Limb (tissue), 2 donors: ENCODE measurements at regions not wholly inside any gene's neighbourhood (a gene's known extent, or its start where the extent isn't known, plus 50 kb on each side); places are given as distances from the start of the nearest gene placed in this dataset.

Experiments used
- DNase-seq, 2 donors: peaks; one replicate each; pipeline ENCODE4 v3.0.0-alpha.2; 2016; ENCODE audit errors: extremely low spot score in 2 of 2

DNA sequence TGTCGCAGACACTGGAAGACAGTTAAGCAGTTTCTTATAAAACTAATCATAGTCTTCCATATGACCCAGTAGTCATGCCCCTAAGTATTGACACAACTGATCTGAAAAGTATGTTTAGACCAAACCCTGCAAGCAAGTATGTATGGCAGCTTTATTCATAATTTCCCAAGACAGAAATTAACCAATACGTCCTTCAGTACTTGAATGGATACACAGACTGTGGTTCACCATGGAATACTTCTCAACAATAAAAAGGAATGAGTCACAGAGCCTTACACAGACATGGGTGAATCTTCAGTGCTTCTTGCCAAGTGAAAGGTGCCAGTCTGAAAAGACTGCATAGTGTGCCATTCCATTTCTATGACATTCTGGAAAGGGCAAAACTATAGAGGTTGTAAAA lies 50.2 kb upstream of the AKR1E2 start:
- DNase-seq = no peak

DNA sequence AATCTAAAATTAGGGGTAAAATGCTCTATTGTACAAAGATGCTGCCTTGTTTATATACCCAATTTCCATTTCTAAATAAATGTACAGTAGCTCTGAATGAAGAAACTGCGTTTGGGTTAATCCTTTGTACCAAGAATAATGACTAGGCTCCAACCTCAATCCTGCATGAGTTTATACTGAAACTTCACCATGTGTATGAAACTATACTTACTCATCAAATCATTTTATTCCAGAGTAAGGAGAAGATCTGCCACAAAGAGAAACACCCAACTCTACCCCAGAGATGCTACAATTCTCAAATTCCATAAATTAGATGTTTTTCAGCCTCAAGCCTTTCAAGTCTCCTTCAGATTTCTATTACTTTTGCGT lies 53.8 kb upstream of the AKR1E2 start:
- DNase-seq = no peak

DNA sequence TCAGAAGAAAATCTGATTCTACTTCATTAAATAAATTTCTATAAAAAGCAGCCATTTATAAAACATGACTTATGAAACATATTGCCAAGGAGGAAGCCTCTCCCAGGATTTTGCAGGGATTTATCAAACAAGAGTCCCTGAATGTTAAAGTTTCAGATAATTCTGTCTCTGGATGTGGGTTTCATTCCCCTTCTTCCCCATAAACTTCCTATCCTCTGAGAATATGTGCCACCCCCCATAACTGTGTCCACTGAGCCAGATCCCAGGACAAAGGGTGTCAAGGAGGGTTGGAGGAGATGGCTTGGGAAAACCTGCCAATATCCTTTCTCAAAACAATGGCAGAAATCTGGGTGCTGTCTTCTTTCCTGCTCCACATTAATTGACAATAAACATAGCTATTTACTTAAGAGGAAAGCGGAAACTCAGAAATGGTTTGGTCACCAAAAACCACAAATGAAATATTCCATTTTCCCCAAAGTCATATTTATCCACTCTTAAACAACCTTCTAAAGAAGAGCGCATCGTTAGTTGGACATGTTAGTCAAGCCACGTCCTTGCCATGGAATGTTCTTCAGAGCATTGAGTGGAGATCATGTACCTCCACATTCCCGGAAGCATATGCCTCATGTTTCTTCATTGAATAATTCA lies 54.3 kb upstream of the AKR1E2 start:
- no peak for DNase-seq

DNA sequence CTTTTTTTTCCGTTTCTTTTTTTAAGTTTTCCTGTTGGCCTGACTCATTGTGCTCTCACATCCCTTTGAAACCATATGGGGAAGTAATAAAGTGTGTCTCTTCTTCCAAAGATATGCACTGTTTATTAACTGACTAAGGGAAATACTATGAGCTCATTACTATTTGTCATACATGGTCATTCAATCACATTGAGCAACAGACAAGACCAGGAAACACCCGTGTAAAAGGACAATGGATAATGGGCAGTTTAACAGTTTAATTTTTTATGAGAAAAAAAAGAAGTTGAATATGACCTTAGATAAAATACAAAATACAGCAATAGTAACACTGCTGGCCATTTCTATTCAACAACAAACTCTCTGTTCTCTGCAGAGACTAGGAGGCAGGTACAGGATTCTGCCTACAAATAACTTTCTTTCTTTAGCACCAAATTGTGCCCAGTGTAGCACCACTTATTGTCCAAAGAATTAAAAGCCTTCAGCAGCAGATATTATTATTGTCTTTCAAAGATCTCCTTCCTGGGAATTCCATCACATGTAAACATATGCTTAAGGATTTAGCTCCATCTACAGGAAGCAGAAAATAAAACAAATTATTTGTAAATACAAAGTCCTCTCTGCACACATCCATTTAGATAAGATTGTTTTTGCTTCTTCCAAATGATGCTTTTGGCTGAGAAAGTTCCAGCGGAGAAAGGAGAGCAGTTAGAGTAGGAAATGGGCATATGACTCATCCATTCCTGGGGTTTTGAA lies 55.0 kb upstream of the AKR1E2 start:
- peak in 1 of 2 donors; percentile 82 for DNase-seq

DNA sequence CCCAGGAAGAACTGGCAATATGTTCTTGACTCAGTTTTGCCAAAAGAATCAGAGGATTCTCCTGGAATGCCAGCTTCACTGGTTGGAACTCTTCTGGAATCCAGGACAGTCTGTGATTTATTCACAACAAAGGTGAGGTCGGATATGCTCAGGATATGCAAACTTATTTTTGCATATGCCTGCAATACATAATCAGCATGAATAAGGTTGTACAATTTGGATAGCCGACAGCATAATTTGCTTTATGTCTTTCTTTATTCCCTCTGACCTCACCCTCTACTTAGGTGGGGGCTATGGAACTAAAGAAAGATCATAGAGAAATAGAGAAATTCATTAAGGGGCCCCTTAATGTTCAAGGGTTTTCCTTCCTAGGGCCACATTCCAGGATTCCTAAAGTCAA lies 57.6 kb upstream of the AKR1E2 start:
- DNase-seq = no peak

DNA sequence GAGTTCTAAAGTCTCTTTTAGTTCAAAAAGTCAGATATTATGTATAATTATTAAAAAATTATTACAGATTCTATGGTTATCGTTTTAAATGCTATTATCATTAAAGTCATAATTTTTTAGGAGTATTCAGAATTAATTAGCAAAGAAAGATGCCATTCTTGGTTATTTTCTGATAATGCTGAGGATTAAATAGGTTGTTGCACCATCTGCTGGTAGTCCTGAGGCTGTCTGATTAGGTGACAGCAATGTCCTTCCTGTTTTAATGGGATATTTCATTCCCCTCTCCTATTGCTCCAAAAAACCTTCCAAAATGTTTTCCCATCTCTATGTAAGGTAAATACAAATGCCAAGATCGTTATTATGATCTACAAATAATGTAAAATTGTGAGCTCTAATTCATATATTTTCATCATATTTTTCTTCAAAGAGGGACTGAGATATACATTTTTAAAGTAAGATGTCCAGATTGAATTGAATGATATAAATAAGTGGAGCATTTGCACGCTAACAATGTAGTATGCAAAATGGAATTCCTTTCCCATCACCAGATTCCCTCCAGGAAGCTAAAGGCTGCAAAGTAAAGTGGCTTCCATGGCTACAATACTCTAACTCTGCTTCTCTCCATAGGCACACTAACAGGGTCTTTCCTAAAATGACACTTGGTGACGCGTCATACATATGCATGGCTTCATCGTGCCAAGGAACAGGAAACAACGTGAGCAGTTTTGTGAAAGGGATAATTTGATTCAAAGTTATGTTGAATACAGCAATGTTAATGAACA lies 58.8 kb upstream of the AKR1E2 start:
- peak in 1 of 2 donors; percentile 54 for DNase-seq

DNA sequence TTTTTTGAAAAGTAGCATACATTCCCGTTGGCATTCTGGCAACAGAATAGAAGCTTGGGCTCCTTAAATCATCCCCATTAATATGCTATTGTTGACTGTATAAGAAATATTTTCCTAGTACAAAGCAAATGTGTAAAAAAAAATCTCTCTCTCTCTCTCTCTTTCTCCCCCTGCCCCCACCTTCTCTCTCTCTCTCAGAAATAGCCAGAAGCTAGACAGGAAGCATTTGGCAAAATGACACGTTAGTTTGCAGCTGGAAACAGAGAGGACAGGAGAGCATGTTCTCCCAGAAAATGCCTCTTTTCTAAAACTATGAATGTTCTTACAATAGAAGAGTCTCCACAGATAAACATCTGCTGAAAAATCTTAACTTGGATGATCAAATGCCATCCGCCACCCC lies 59.6 kb upstream of the AKR1E2 start:
- DNase-seq = no peak

DNA sequence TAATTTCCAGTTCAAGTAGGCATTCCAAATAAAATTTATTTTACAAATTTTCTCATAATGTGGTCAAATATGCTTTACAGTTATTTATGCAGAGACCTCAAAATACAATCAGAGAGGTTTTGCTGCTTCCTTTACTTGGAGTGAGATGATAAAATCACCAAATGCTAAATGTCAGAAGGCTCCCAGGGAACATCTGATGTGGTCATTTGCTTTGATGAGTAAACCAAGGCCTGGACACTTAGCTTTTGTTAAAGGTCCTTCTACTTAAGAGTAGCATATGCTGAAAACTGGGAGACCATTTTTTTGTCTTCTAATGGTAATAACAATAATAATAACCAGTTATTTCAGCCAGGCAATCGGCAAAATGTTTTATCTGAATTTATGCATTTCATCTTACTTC lies 60.6 kb upstream of the AKR1E2 start:
- no peak for DNase-seq

DNA sequence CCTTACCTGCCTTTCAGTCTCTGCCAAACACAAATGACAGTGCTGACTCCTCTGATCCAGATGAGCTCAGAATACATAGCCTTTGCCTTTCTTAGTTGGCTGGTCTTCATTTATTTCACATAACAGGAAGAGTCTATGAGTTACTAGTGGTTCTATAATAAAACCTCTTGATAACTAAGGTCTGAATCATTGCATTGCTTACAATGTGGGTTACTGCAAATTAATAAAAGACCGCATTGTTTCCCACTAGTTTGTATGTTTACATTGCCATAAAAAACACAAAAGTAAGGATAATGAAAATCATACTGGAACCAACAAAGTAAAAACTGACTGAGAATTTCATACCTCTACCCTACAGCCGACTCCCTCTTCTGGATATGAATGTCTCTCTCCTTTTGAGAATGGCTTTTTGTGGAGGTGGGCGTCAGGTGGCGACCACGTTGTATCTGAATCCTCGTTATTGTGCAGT lies 62.0 kb upstream of the AKR1E2 start:
- DNase-seq = no peak

DNA sequence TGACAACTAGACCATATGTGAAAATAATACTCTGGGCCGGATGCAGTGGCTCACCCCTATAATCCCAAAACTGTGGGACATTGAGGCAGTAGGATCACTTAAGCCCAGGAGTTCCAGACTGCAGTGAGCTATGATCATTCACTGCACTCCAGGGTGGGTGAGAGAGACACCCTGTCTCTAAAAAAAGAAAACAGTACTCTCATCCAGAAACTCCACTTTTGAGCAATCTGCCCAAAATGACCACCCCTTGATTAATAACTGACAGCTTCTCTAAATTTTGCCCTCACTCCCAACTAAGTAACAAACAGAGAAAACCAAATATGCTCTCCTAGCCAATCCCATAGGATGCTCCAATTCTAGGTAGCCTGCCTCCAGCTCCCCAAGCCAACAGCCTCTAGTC lies 62.5 kb upstream of the AKR1E2 start:
- DNase-seq = no peak

DNA sequence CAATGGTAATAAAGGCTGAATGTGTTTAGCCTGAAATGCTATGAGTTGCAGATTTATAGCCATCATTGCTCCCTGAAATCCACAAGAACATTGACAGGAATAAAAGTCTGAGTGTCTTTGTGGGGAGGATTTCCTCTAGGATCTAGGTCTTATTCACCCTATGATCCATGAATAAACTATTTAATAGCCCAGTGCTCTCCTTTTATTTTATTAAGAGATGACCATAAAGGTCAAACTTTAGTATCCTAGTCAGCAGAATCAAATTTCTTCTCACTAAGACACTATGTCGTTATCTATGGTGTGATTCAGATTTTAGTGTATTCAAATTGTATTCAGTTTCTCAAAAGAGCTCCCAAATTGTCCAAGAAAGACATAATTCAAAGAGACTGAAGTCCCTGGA lies 67.8 kb upstream of the AKR1E2 start:
- DNase-seq = no peak

DNA sequence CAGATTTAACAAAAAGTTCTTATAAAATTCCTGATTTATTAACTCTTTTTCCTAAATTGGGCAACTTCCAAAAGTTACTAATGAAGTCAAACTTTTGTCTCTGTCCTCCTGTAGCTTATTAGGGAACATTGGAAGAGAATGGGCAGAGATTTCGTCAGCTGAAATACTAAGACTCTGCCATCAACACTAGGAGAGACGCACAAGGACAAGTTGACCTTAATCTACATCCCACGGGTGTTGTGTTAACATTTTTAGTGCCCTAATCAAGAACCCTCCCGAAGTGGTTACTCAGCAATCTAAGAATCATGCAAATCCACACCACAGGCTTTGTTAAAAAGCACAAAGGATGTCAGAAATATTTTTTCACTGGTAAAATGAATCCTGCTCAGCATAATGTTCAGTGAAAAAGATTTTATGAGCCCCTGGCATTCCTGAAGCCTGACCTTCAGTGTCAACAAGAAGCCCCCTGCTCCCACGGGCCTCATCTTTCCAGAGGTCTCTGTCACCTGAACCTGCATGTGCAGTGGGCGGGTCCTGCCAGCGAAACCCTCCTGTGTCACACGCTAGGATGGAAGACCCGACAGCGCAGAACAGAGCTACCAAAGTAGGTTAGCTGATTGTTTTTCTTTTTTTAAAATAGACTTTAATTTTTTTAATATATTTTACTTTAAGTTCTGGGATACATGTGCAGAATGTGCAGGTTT lies 70.6 kb upstream of the AKR1E2 start:
- DNase-seq = no peak

DNA sequence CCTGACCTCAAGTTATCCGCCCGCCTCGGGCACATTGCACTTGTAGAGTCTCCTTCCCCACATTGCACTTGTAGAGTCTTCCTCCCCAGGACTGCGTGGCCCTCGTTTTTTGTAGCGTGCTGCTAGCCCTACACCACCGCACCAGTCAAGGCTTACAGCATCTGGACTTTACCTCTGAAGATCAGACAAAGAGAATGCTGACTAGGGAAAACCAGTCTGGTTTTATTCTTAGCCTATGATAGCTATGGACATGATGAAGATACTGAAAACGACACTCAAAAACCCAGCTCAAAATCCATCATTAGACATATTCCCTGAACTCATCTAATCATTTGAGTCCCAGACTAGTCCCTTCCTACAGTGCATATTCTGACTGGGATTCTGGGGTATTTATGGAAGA lies 71.9 kb upstream of the AKR1E2 start:
- DNase-seq = no peak

DNA sequence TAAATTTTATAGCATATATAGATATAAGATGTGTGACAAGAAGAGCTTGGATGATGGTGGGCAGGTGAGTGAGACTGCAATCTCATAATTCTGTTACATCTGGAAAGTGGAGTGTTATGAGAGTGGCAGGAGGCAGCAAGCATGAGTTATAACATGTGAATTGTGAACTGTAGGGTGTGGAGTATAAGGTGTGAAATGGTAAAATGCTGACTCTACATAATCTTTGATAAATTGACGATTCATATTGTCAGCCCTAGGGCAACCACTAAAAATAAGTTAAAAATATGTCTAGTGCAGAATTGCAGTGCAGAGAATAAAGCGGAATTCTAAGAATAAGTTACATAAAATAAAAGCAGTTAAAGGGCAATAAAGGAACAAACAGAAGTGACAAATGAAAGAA lies 74.8 kb upstream of the AKR1E2 start:
- no peak for DNase-seq

DNA sequence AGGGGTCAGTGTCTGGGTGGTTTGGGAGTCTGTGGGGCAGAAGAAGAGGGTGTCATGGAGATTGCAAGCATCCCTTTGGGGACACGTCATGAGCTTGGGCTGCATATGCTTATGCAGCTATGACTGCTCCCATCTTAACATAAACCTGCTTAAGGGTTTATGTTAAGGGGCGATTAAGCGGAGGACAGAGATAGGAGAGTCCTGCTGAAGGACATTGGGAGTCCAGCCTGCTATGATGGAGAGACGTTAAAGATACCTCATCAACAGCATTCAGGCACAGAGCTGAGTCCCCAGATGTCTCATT lies 76.8 kb upstream of the AKR1E2 start:
- DNase-seq = no peak

DNA sequence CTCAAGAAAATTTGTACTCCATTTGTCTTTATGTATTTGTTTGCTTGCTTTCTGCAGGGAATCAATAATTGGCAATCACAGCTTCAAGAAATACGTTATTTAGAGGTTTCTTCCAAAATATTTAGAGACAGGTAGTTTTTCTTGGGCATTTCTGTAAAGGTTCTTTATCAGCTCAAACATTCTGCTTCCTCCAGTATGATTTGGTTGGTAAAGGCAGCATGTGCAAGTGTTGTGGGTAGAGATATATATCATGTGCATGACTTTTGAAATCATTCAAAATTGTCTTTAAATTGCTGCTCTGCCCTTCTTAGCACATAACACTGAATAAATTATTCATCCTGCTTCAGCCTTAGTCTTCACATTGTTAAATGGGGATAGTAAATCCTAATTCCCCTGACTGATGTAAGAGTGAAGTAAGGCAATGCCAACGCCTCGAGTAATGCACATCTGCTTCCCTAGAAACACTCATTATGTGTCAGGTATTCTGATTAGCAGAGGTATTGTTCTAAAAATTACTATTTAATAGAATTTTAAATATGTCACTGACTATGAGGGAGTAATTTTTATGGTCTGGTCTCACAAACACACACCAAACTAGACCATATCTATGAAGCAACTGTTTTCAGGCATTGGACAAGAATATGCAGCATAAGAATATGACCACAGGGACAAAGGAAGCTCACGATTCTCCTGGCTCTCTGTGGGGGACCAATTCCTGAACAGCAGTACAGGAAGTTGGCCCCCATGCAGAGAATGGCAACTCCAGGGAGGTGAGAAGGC lies 77.3 kb upstream of the AKR1E2 start:
- no peak for DNase-seq

DNA sequence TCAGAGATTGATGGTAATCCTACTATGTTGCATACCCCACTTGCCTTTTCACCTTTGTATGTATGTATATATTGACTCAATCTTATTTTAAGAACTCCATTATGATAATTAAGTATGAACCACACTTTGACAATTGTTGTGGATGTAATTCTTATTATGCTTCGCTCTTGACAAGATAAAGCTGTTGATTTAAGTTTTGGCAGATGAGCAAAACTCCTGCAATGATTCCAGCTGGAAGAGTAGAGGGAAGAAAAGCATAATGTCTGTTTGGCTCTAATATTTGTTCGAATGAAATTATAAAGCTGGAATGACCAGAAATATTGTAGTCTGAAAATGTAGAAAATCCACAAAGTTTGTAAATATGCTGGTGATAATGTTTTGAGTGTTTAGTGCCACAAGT lies 83.8 kb upstream of the AKR1E2 start:
- no peak for DNase-seq

DNA sequence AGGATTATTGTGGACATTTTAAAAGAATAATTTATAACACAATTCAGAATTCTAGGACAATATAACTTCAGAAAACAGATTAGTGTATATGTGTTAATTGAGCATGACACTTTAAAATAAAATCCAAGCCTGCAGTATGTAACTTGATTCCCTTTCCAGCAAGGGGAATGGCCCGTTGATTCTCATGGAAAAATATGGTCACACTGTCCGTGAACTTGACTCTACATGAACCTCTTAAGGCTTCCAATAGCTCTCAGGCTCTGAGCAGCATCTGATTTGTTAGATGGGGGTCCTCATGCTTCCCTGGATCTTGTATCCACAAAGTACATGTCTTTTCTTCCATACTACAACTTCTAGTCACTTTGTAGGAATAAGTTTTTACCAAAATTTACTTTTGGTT lies 85.5 kb upstream of the AKR1E2 start:
- DNase-seq = no peak

DNA sequence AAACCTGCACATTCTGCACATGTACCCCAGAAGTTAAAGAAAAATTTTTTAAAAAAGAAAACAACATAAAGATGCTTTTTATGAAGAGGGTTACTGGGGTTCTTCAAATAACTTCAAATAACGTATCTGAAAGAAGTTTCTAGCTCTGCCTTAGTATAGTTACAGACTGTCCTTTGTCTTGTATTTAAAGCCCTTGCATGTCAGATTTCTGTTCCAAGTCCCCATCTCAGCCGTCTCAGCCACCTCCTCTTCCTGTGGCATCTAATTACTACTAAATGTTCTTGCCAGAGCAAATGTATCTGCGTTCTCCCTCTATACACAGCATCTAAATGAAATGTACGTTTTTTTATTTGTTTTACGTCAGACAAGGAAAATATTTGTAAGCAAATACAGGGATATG lies 89.4 kb upstream of the AKR1E2 start:
- no peak for DNase-seq

DNA sequence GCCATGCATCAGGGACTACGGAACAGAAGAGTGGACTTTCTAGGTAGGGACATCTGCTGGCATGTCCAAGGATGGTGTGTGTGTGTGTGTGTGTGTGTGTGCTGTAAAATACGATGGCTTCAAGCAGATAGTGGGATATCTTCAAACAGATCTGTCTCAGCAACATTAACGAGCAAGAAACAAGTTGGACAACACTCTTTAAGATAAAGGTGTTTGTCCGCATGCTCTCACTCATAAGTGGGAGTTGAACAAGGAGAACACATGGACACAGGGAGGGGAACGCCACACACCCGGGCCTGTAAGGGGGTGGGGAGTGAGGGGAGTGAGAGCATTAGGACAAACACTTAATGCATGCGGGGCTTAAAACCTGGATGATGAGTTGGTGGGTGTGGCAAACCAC lies 89.8 kb upstream of the AKR1E2 start:
- no peak for DNase-seq

DNA sequence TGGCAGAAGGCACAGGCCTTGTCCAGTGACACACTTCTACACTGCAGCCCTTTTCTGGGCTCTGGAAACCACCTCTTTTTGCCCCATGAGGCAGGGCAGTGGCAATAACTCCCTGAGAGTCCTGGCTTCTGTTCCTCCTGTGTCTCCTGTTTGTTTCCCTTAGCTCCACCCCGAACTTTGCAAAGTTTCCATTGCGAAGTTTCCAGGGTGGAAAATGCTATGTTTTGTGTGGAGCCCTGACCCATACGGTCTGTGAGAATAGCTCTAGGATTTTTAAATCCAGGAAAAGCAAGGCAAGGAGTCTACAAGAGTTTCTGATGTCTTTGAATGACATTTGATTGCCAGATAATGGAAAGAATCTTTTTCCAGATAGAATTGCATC lies 92.2 kb upstream of the AKR1E2 start:
- no peak for DNase-seq
